Adrenal gland (tissue), 9 donors: ENCODE measurements at regions not wholly inside any gene's neighbourhood (a gene's known extent, or its start where the extent isn't known, plus 50 kb on each side); places are given as distances from the start of the nearest gene placed in this dataset.

Experiments used
- DNase-seq, 7 donors: peaks; one replicate each; pipeline ENCODE4 v3.0.0-alpha.2; 2019 to 2020
- H3K27ac ChIP-seq, 5 donors: fragments of 200-600 bp; sonication (generic) in 4 of 5; 1 replicate in 3 of 5; 2 replicates in 2 of 5; pipeline versions ENCODE4 v1.5.1 to v1.8.0; 2016 to 2020; ENCODE audit warnings: mild to moderate bottlenecking in 1 of 5
- H3K27me3 ChIP-seq: fragments of 200-600 bp; 2 replicates; pipeline ENCODE4 v1.8.0; 2021
- H3K36me3 ChIP-seq, 2 donors: fragments of 200-600 bp; replicated peaks in 1 of 2; 1 replicate in 1 of 2; 2 replicates in 1 of 2; pipeline versions ENCODE4 v1.5.1 to v1.8.0; 2018 to 2022
- H3K4me1 ChIP-seq, 2 donors: fragments of 200-600 bp; replicated peaks in 1 of 2; 1 replicate in 1 of 2; 2 replicates in 1 of 2; pipeline versions ENCODE4 v1.5.1 to v1.8.0; 2018 to 2021
- H3K4me3 ChIP-seq, 4 donors: fragments of 200-600 bp; sonication (generic) in 3 of 4; one replicate each; pipeline ENCODE4 v1.5.1; 2016 to 2018
- H3K9me3 ChIP-seq, 3 donors: fragments of 200-600 bp; sonication (generic) in 1 of 3; replicated peaks in 1 of 3; 1 replicate in 2 of 3; 2 replicates in 1 of 3; pipeline versions ENCODE4 v1.5.1 to v1.8.0; 2016 to 2021
- CTCF ChIP-seq, 6 experiments: fragments of 450-650 bp in 4 of 6; fragments of 200-600 bp in 2 of 6; sonication (generic) in 1 of 6; IDR thresholded peaks; 1 replicate in 5 of 6; 2 replicates in 1 of 6; pipeline versions ENCODE4 v1.5.1 to v1.8.0; 2016 to 2021; ENCODE audit warnings: antibody characterized with exemption in 6 of 6, mild to moderate bottlenecking in 2 of 6, moderate library complexity in 1 of 6
- POLR2A ChIP-seq, 2 donors: fragments of 450-650 bp; IDR thresholded peaks; one replicate each; pipeline ENCODE4 v1.6.1; 2017; ENCODE audit warnings: antibody characterized with exemption in 2 of 2, mild to moderate bottlenecking in 2 of 2, moderate library complexity in 1 of 2
- WGBS, 4 donors: extraction: QIAGEN DNeasy Blood & Tissue Kit in 2 of 4; methylation state at CpG; one replicate each; pipeline versions ENCODE4 v1.1.5 to v1.1.7; 2013 to 2017; 5-methylcytosine and 5-hydroxymethylcytosine counted together
- intact Hi-C, 2 donors: fragments of 100-400 bp; cut with DNase I; formaldehyde crosslinking; loops; one replicate each; pipeline versions ENCODE4 v1.14.1 to v1.15.0; 2022 to 2023
- donor health status: healthy with polysubstance abuse.
- donor health status: Bipolar disorder and iron deficiency.
- donor health status: DM: yes; HTN: yes; CAD: no.
- donor health status: DM: no; HTN: no; CAD: no.
- donor health status: DM: no; HTN: no; CAD: no.

- whole genome bisulfite sequencing, 4 donors, result 86 to 94% (median 89%) methylated on average over 1 of the region's 1 CpG
- H3K27me3 ChIP-seq, result no peaks in the 10 kb centered on the region
- no peak for DNase-seq
- no peaks in the 10 kb centered on the region for H3K9me3 ChIP-seq
- no peak overlapping the region for H3K27ac ChIP-seq
- no peak overlapping the region for H3K4me3 ChIP-seq
- intact Hi-C loops, result no loop called here
- no peaks in the 10 kb centered on the region for H3K4me1 ChIP-seq
- no peaks in the 10 kb centered on the region for H3K36me3 ChIP-seq
- no peak for TF ChIP-seq CTCF (IDR thresholded peaks at IDR 0.05)
- TF ChIP-seq POLR2A (IDR thresholded peaks at IDR 0.05), result no peak
Observed at GRCh38 chr14:26820138-26820537, 222.3 kb upstream of the NOVA1 start.

GRCh38 chr14:26820572-26820971 lies 222.7 kb upstream of the NOVA1 start:
- 71 to 76% (median 73%) methylated on average over 4 of the region's 4 CpGs for WGBS, 4 donors
- H3K27ac ChIP-seq, result no peak overlapping the region
- H3K27me3 ChIP-seq, result no peaks in the 10 kb centered on the region
- intact Hi-C loops, result no loop called here
- H3K4me1 ChIP-seq, result no peaks in the 10 kb centered on the region
- H3K4me3 ChIP-seq, result no peak overlapping the region
- H3K9me3 ChIP-seq, result no peaks in the 10 kb centered on the region
- TF ChIP-seq CTCF (IDR thresholded peaks at IDR 0.05) (no peak), POLR2A (IDR thresholded peaks at IDR 0.05) (no peak)
- no peak for DNase-seq
- H3K36me3 ChIP-seq, result no peaks in the 10 kb centered on the region

GRCh38 chr14:26828741-26829140 lies 230.9 kb upstream of the NOVA1 start:
- H3K4me3 ChIP-seq, result no peak overlapping the region
- intact Hi-C loops, result no loop called here

GRCh38 chr14:26833621-26834176 lies 235.9 kb upstream of the NOVA1 start:
- Histone ChIP-seq H3K4me3 (no peak overlapping the region), H3K27me3 (no peaks in the 10 kb centered on the region), H3K27ac (no peak overlapping the region), H3K36me3 (no peaks in the 10 kb centered on the region), H3K4me1 (no peaks in the 10 kb centered on the region), H3K9me3 (no peaks in the 10 kb centered on the region)
- intact Hi-C loops, result no loop called here
- TF ChIP-seq POLR2A (IDR thresholded peaks at IDR 0.05) (no peak), CTCF (IDR thresholded peaks at IDR 0.05) (no peak)
- no peak for DNase-seq

More at GRCh38 chr14:26828741-26829140, 230.9 kb upstream of the NOVA1 start:
- Histone ChIP-seq H3K4me1 (no peaks in the 10 kb centered on the region), H3K27ac (no peak overlapping the region), H3K27me3 (no peaks in the 10 kb centered on the region), H3K36me3 (no peaks in the 10 kb centered on the region), H3K9me3 (no peaks in the 10 kb centered on the region)
- TF ChIP-seq POLR2A (IDR thresholded peaks at IDR 0.05), result no peak
- no peak for TF ChIP-seq CTCF (IDR thresholded peaks at IDR 0.05)
- DNase-seq, result no peak
- WGBS, 4 donors, result 69 to 78% (median 73%) methylated on average over 4 of the region's 4 CpGs
